ENCODE measurements at regions not wholly inside any gene's neighbourhood (a gene's known extent, or its start where the extent isn't known, plus 50 kb on each side); places are given as distances from the start of the nearest gene placed in this dataset.
A peak's percentile ranks its signal among the peaks of the same experiment; 100 is the strongest.

GRCh38 chr6:11656491-11656890 lies 118.9 kb downstream of the TMEM170B start:
- H3K9me3 ChIP-seq (replicated peaks; ENCODE audit: control insufficient read depth, insufficient read depth, low read length) = no peaks in the 10 kb centered on the region
- intact Hi-C loops (cut with micrococcal nuclease) = no loop called here
- peak overlapping the region; percentile 84 for H3K9ac ChIP-seq (replicated peaks; ENCODE audit: extremely low read depth, insufficient read depth, low read length)
- DNase-seq (ENCODE audit: low read depth, low spot score) (no peak), FAIRE-seq (no peak)
- peak overlapping the region; percentile 99 for H3K27ac ChIP-seq (ENCODE audit: insufficient read depth, low read depth, low read length)
- peak overlapping the region; percentile 3 for H2AFZ ChIP-seq (ENCODE audit: low read depth, low read length)
- H4K20me1 ChIP-seq (replicated peaks; ENCODE audit: control insufficient read depth, extremely low read depth, insufficient read depth, low read length) = no peaks in the 10 kb centered on the region
- peaks cover 43% of the 10 kb centered on the region for H3K4me1 ChIP-seq (ENCODE audit: control insufficient read depth, extremely low read depth, insufficient read depth, low read length)
- ChIA-PET POLR2A (interaction anchor here (0.6 to 6.9 kb wide), 9 partner anchors 44 to 641 kb away, joined by 3 to 210 read pairs (median 4); partner anchors contain the start of genes EDN1 and HIVEP1), CTCF (interaction anchor here (0.6 to 8.1 kb wide), 43 partner anchors 9 to 1237 kb away, joined by 3 to 120 read pairs (median 4); partner anchors contain the start of genes EDN1 and HIVEP1)
- no peak for TF ChIP-seq JUN (IDR thresholded peaks at IDR 0.05; ENCODE audit: borderline replicate concordance, insufficient read depth, insufficient read length, low read depth)
- TF ChIP-seq EZH2 (IDR thresholded peaks at IDR 0.05; ENCODE audit: borderline replicate concordance, low read depth, low read length, severe bottlenecking) = no peak
- H3K27me3 ChIP-seq (ENCODE audit: control insufficient read depth in 2 of 2, insufficient read depth in 2 of 2, low read length in 2 of 2) = no peaks in the 10 kb centered on the region
- no TSS peak for BruUV-seq (replicated peaks)
- no peaks in the 10 kb centered on the region for H3K9me1 ChIP-seq (replicated peaks; ENCODE audit: control insufficient read depth, extremely low read depth, insufficient read depth, low read length)
- no peak overlapping the region for H3K4me3 ChIP-seq (replicated peaks in 1 of 3; ENCODE audit: insufficient read depth in 1 of 3, low read depth in 1 of 3, low read length in 3 of 3)
- dilution Hi-C loops (cut with MboI; ENCODE audit: extremely low pct_ligation_motif_present, low sequenced_read_pairs) = loop anchor here (10.0 kb wide), 1 partner anchor 52 kb away; no protein-coding TSS in a partner anchor
- no peaks in the 10 kb centered on the region for H3K79me2 ChIP-seq (ENCODE audit: control insufficient read depth, insufficient read depth, low read length)
- H3K36me3 ChIP-seq (ENCODE audit: control insufficient read depth in 2 of 2, extremely low read depth in 1 of 2, insufficient read depth in 2 of 2, low read length in 2 of 2) = no peaks in the 10 kb centered on the region
- no peak overlapping the region for H3K4me2 ChIP-seq (ENCODE audit: insufficient read depth, low read length)

DNA sequence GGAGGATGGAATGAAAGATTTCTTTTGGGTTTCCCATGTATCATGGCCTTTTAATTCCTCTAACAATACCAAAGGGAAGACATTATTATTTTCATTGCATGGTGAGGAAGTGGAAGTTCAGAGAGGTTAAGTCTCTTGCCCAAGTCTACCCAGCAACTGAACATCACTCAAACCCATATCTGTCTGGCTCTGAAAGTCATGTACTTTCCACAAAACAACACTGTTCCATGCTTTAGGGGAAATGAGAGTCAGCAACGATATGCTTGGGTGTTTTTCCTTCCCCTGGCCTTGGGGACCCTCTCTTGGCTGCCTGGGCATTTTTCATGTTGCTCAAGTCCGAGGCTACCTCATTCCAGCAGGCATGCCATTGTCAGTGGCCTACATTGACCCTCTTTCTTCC lies 118.8 kb downstream of the ADTRP start:
- intact Hi-C loops (cut with micrococcal nuclease) (no loop called here), dilution Hi-C loops (cut with MboI; ENCODE audit: extremely low pct_ligation_motif_present, low sequenced_read_pairs) (loop anchor here (10.0 kb wide), 1 partner anchor 55 kb away; no protein-coding TSS in a partner anchor)
- FAIRE-seq (no peak), DNase-seq (ENCODE audit: low read depth, low spot score) (no peak)
- BruUV-seq (replicated peaks) = no TSS peak
- ChIA-PET CTCF (interaction anchor here (1.2 kb wide), 1 partner anchor 574 kb away, joined by 4 read pairs; no protein-coding TSS in a partner anchor), POLR2A (no interaction called here)
- Histone ChIP-seq H3K4me2 (ENCODE audit: insufficient read depth, low read length) (no peak overlapping the region), H3K9me3 (replicated peaks; ENCODE audit: control insufficient read depth, insufficient read depth, low read length) (no peaks in the 10 kb centered on the region), H3K36me3 (ENCODE audit: control insufficient read depth in 2 of 2, extremely low read depth in 1 of 2, insufficient read depth in 2 of 2, low read length in 2 of 2) (no peaks in the 10 kb centered on the region), H3K27ac (ENCODE audit: insufficient read depth, low read depth, low read length) (no peak overlapping the region), H3K79me2 (ENCODE audit: control insufficient read depth, insufficient read depth, low read length) (no peaks in the 10 kb centered on the region), H3K9me1 (replicated peaks; ENCODE audit: control insufficient read depth, extremely low read depth, insufficient read depth, low read length) (no peaks in the 10 kb centered on the region), H3K4me1 (ENCODE audit: control insufficient read depth, extremely low read depth, insufficient read depth, low read length) (peaks cover 19% of the 10 kb centered on the region), H2AFZ (ENCODE audit: low read depth, low read length) (no peak overlapping the region), H3K27me3 (ENCODE audit: control insufficient read depth in 2 of 2, insufficient read depth in 2 of 2, low read length in 2 of 2) (no peaks in the 10 kb centered on the region), H3K4me3 (replicated peaks in 1 of 3; ENCODE audit: insufficient read depth in 1 of 3, low read depth in 1 of 3, low read length in 3 of 3) (no peak overlapping the region), H3K9ac (replicated peaks; ENCODE audit: extremely low read depth, insufficient read depth, low read length) (no peak overlapping the region), H4K20me1 (replicated peaks; ENCODE audit: control insufficient read depth, extremely low read depth, insufficient read depth, low read length) (no peaks in the 10 kb centered on the region)
- TF ChIP-seq POLR2A (IDR thresholded peaks at IDR 0.05; ENCODE audit: low read depth, low read length) (no peak), EZH2 (IDR thresholded peaks at IDR 0.05; ENCODE audit: borderline replicate concordance, low read depth, low read length, severe bottlenecking) (no peak), MYC (IDR thresholded peaks at IDR 0.05; ENCODE audit: low read depth, low read length) (no peak), POLR2AphosphoS5 (IDR thresholded peaks at IDR 0.05; ENCODE audit: insufficient read depth, low read depth, low read length) (no peak), GATA2 (IDR thresholded peaks at IDR 0.05; ENCODE audit: insufficient read depth, insufficient read length, low read depth, low read length) (no peak), CTCF (IDR thresholded peaks at IDR 0.05; ENCODE audit: extremely low read depth in 1 of 2, insufficient read depth in 1 of 2, low read depth in 1 of 2, low read length in 2 of 2) (no peak), JUN (IDR thresholded peaks at IDR 0.05; ENCODE audit: borderline replicate concordance, insufficient read depth, insufficient read length, low read depth) (no peak), FOS (IDR thresholded peaks at IDR 0.05; ENCODE audit: borderline replicate concordance, insufficient read depth, low read length) (no peak)
- TF ChIP-seq, protein P1, sequence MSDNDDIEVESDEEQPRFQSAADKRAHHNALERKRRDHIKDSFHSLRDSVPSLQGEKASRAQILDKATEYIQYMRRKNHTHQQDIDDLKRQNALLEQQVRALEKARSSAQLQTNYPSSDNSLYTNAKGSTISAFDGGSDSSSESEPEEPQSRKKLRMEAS (IDR thresholded peaks at IDR 0.05; ENCODE audit: insufficient read depth, insufficient read length) = no peak

All from endothelial cell of umbilical vein (primary cell).